Renal cortex interstitium (tissue), 11 donors: ENCODE measurements at regions not wholly inside any gene's neighbourhood (a gene's known extent, or its start where the extent isn't known, plus 50 kb on each side); places are given as distances from the start of the nearest gene placed in this dataset.
"Not testable (repeated sequence)": the region's sequence is repeated elsewhere in the genome, so short reads cannot be mapped to it uniquely, and the experiment has no call there.

ENCODE experiments used
- DNase-seq, 11 donors: peaks; one replicate each; pipeline ENCODE4 v3.0.0-alpha.2; 2013; ENCODE audit warnings: low read depth in 9 of 11, low spot score in 4 of 11; ENCODE audit errors: extremely low read depth in 1 of 11

DNA sequence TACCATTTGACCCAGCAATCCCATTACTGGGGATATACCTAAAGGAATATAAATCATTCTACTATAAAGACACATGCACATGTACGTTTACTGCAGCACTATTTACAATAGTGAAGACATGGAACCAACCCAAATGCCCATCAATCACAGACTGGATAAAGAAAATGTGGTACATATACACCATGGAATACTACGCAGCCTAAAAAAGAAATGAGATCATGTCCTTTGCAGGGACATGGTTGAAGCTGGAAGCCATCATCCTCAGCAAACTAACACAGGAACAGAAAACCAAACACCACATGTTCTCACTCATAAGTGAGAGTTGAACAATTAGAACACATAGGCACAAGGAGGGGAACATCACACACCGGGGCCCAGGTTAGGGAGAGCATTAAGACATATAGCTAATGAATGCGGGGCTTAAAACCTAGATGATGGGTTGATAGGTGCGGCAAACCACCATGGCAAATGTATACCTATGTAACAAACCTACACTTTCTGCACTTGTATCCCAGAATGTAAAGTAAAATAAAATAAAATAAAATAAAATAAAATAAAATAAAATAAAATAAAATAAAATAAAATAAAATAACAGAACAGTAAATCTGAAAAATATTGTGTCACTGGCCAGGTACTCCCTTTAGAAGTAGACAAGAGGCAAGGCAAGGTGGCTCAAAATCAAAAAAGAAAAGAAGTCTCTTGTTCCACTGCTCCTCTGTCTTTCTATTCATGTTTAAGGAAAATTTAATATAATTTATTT, 423.8 kb upstream of the GRAMD2B start:
- DNase-seq = not testable (repeated sequence)

DNA sequence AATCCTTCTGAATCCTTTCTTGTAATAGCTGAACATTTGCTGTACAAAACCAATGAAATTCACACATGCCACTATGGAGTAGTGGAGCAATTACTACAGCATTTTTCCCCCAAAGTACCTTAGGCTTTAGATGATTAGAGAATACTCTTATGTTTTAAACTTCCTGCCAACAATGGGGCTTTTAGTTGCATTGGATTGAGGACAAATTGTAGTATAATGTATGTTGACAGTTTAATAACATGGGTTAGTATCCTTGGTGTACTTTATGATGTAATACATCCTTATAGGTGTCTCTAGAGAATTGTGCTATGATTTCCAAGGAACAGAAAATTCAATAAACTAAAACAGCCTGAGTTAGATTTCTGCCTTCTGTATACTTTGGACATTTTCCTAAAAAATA, 422.7 kb upstream of the GRAMD2B start:
- no peak for DNase-seq

- DNase-seq = peak in 4 of 11 donors; percentile 12 to 39 (median 19)
These were observed 420.8 kb upstream of the GRAMD2B start for GRCh38 chr5:126002222-126002897.

DNA sequence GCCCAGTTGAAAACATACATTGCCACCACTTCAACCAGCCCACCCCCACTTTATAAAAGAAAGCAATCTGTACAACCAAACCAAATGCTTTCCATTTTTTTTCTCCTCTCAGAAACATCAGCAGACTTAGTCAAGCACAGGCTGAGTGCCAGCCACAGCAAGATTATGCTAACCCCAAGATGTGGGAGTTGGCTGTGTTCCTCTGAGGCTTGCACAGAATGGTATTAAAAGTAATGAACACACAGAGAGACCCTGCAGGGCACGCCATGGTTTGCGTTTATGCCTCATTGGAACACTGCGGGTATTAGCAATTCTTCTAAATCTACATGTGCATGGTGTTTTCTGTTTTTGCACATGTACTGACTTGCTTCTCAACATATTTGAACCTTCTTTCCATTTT, 419.9 kb upstream of the GRAMD2B start:
- DNase-seq = no peak

DNA sequence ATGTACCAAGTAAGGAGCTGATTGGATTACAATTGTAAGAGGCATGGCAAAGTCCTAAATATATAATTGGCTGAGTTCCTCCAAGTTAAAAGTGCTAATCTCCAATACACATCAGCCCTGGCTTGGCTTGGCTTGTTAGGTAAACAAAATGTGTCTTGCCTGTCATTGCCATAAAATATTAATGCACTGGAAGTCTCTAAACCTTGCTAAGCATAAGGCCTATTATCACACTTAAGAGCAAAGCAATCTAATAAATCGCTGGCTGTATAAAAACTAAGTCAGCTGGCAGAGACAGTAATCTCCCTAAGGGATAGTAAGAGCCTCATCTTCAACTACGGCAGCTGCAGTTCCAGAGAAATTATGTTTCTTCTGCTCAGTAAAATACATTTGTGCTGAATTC, 418.6 kb upstream of the GRAMD2B start:
- no peak for DNase-seq

DNA sequence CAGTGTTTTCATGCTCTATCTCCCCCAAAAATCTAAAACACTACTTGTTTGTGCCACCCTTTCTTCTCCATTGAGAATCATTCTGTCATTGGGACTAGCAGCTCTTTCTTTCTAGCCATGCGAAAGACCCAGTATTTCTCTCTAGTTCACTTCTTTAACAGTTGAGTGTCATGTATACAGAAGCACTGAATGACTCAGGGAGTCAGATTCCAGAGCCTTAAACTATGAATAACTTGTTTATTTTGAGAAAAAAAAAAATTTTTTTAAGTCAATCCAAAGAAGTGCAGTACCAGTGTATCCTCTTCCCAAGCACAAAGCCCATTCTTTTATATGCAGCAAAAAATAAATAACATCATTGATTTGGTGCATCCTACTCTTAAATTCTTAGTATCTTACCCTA, 415.4 kb upstream of the GRAMD2B start:
- DNase-seq = no peak

DNA sequence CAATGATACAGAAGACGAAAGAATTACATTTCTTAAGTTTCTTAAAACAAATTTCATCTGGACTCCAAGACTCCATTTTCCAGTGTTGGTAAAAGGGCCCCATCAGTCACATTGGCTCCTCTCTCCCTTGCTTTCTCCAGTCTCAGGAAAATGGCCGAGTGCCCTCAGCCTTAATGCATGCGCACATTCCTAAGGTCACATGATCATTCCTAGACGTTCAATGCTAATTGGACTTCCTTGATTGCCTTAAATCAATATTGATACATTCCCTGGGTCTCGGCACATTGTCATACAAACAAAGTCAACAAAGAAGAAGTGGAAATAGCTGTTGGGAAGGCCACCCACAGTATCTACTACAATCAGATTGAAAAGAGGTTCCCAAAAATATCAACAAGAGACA, 413.6 kb upstream of the GRAMD2B start:
- DNase-seq = no peak

GRCh38 chr5:126011526-126011925, 411.7 kb upstream of the GRAMD2B start:
- DNase-seq = not testable (repeated sequence)

DNA sequence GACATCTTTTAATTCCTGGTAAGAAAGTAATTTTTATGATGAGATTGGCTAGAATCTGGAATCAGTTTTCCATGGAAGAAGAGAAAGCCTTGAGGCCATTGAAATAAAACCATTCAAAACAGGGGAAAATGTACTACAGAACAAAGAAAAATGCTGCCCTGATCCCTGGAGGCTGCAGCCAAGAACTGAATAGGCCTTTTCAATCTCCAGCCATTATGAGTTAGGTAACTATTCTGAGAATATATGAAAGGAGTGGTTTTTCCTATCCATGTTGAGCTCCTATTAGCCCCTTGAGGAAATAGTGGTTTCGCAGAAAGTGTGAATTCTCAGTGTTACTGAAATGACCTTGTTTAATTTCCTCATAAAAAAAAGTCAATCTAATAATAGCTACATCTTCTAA, 408.5 kb upstream of the GRAMD2B start:
- no peak for DNase-seq

- peak in 7 of 11 donors; percentile 26 to 69 (median 53) for DNase-seq
These were observed 407.7 kb upstream of the GRAMD2B start for GRCh38 chr5:126015235-126016181.

- no peak for DNase-seq
These were observed 407.0 kb upstream of the GRAMD2B start for GRCh38 chr5:126016256-126016655.

DNA sequence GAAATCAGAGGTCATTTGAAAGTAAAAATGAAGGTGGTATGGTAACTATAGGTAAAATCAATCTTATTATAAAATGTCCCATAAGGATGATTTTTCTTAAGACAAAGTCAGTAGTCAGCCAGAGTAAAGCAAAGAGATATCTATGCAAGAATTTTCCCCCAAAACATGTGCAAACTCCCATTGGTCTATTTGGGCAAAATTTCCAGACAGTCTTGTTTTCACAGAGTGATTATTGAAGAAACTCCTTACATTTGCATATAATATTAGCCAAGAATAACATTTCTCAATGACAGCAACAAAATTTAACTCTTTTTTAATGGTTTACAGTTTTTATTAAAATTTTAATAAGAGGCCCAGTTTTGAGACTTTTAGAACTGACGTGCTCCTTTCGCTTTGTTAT, 406.1 kb upstream of the GRAMD2B start:
- DNase-seq = no peak

DNA sequence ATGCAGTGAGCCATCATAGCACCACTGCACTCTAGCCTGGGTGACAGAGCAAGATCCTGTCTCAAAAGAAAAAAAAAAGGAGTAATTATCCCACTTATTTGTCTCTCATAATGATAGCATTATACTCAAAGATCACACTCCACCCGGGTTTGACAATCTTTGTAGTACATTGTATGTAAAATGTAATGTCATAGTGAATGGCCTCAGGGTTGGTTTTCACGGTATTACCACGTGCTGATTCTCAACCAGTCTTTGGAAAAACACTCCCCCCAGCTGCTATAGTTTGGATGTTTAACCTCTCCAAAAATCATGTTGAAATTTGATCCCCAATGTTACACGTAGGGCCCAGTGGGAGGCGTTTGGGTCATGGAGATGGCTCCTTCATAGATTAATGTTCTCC, 402.4 kb upstream of the GRAMD2B start:
- no peak for DNase-seq

- DNase-seq = no peak
These were observed 399.2 kb upstream of the GRAMD2B start for GRCh38 chr5:126023994-126024441.

DNA sequence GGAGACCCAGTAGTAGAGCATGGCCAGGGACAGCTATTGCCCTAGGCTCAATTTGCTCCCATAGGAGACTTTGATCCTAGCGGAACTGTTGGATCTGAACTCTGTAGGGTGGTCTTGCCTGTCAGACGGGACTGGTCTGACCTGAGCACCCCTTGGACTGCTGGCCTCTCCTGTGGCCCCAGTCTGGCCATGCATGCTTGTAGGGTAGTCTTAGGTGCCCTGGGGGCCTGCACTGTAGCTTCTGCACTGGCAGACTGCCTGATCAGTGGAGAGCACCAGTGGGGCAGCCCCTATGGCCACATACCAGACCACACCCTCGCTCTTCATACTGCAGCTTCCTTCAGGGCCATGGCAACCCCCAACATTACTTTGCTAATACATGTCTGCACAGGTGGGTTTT, 396.1 kb upstream of the GRAMD2B start:
- no peak for DNase-seq

- DNase-seq = no peak
These were observed 395.6 kb upstream of the GRAMD2B start for GRCh38 chr5:126027652-126028051.

DNA sequence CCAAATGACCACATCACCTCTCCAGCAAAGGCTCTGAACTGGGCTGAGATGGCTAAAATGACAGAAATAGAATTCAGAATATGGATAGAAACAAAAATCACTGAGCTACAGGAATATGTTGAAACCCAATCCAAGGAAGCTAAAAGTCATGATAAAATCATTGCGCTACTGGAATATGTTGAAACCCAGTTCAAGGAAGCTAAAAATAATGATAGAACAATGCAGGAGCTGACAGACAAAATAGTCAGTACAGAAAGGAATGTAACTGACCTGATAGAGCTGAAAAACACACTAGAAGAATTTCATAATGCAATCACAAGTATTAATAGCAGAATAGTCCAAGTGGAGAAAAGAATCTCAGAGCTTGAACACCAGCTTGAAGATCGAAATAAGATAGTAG, 394.9 kb upstream of the GRAMD2B start:
- no peak for DNase-seq

DNA sequence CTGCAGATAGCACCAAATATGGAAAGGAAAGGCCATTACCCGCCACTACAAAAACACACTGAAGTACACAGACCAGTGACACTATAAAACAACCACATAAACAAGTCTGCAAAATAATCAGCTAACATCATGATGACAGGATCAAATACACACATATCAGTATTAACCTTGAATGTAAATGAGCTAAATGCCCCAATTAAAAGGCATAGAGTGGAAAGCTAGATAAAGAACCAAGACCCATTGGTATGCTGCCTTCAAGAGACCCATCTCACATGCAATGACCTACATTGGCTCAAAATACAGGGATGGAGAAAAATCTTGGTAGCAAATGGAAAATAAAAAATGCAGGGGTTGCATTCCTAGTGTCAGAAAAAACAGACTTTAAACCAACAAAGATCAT, 393.9 kb upstream of the GRAMD2B start:
- DNase-seq = not testable (repeated sequence)

DNA sequence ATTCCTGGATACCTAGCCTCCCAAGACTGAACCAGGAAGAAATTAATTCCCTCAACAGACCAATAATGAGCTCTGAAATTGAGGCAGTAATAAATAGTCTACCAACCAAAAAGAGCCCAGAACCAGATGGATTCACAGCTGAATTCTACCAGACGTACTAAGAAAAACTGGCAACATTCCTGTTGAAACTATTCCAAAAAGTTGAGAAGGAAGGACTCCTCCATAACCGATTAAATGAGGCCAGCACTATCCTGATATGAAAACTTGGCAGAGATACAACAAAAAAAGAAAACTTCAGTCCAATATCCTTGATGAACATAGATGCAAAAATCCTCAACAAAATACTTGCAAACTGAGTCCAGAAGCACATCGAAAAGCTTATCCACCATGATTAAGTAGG, 392.5 kb upstream of the GRAMD2B start:
- no peak for DNase-seq
